ENCODE measurements at regions not wholly inside any gene's neighbourhood (a gene's known extent, or its start where the extent isn't known, plus 50 kb on each side); places are given as distances from the start of the nearest gene placed in this dataset.

DNA sequence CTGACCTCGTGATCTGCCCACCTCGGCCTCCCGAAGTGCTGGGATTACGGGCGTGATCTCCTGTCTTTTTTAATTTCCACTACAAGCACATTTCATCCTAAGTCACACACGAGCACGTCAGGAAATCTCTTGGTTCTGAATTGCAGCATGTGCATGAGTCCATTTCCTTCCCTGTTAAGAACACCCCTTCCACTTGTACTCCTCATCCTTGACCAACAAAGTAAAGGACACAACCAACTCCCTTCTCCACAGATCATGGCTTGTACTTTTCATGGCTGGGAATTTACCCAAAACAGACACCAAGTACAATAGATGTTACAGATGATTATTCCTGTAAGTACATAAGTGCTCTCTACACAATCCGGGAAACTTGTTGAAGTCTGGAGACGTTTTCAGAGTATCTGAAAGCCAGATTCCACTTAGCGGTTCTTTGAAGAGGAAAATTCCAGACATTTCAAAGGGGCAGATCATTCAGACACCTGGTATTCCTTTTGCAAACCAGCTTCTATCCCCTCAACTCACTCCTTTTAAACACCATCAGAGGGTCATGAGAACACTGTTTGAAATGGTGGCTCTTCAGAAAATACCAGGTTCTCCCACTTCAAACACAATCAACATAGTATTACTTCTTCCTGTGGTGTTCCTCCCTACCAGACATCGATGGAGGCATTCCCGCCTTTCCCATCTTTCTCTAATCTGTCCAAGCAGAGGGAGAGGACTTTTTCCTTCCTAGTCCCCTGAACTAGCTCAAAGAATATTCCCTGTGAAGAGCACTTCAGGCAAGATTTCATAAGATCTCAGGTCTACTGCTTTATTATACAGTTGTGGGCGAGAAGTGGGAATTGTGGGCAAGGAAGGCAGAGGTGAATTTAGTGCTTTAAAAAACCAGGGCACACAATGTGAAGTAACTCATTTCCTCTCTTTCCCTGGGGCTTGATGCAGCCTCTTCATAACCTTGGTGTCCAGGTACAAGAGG is 80.1 kb upstream of the TSC22D2 start:
- Histone ChIP-seq H3K79me2 (ENCODE audit: control insufficient read depth, insufficient read depth, low read length) (no peaks in the 10 kb centered on the region), H3K9ac (ENCODE audit: insufficient read depth, low read length) (no peak overlapping the region), H3K27me3 (ENCODE audit: control insufficient read depth, insufficient read depth, low read length) (no peaks in the 10 kb centered on the region), H3K9me3 (ENCODE audit: control insufficient read depth, insufficient read depth, low read depth, low read length) (no peaks in the 10 kb centered on the region), H2AFZ (ENCODE audit: low read length) (no peak overlapping the region), H3K4me3 (replicated peaks in 1 of 4; ENCODE audit: control extremely low read depth in 1 of 4, insufficient read depth in 1 of 4, low read depth in 3 of 4, low read length in 4 of 4) (no peak overlapping the region), H3K27ac (ENCODE audit: insufficient read depth, low read length) (no peak overlapping the region), H3K4me1 (ENCODE audit: control insufficient read depth, extremely low read depth, insufficient read depth, low read length) (peaks cover 3% of the 10 kb centered on the region), H3K4me2 (ENCODE audit: extremely low read depth, insufficient read depth, low read length) (no peak overlapping the region), H3K36me3 (ENCODE audit: control insufficient read depth, insufficient read depth, low read length) (no peaks in the 10 kb centered on the region), H4K20me1 (ENCODE audit: control insufficient read depth, extremely low read depth, insufficient read depth, low read length) (no peaks in the 10 kb centered on the region)
- peak in 1 of 2 donors; percentile 83 for DNase-seq (ENCODE audit: low read depth in 2 of 2)
- TF ChIP-seq EZH2 (IDR thresholded peaks at IDR 0.05; ENCODE audit: low read length, missing control alignments): no peak
- TF ChIP-seq, protein P1, sequence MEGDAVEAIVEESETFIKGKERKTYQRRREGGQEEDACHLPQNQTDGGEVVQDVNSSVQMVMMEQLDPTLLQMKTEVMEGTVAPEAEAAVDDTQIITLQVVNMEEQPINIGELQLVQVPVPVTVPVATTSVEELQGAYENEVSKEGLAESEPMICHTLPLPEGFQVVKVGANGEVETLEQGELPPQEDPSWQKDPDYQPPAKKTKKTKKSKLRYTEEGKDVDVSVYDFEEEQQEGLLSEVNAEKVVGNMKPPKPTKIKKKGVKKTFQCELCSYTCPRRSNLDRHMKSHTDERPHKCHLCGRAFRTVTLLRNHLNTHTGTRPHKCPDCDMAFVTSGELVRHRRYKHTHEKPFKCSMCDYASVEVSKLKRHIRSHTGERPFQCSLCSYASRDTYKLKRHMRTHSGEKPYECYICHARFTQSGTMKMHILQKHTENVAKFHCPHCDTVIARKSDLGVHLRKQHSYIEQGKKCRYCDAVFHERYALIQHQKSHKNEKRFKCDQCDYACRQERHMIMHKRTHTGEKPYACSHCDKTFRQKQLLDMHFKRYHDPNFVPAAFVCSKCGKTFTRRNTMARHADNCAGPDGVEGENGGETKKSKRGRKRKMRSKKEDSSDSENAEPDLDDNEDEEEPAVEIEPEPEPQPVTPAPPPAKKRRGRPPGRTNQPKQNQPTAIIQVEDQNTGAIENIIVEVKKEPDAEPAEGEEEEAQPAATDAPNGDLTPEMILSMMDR (conservative IDR thresholded peaks at IDR 0.05 in 1 of 2, IDR thresholded peaks at IDR 0.05 in 1 of 2; ENCODE audit: low read depth in 1 of 2, low read length in 2 of 2): no peak

DNA sequence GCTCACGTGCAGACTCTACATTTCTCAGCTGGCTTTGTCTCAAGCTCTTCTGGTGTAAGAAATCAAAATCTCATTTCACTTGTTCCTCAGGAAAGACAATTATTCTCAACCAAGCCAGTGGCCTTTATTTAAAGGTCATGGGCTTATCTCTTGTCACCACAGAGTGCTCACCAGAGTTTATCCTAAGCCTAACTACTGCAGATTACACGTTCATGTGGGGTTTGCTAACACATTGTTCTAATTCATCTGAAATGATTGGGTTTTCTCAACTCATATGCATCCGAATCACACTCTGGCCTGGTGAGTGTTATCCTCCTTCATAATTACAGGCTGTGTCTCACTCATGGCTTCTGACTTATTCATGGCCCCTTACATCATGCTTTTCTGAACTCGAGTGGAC is 83.3 kb upstream of the TSC22D2 start:
- Histone ChIP-seq H3K4me1 (ENCODE audit: control insufficient read depth, extremely low read depth, insufficient read depth, low read length) (peaks cover 4% of the 10 kb centered on the region), H3K27me3 (ENCODE audit: control insufficient read depth, insufficient read depth, low read length) (no peaks in the 10 kb centered on the region), H3K36me3 (ENCODE audit: control insufficient read depth, insufficient read depth, low read length) (no peaks in the 10 kb centered on the region), H3K79me2 (ENCODE audit: control insufficient read depth, insufficient read depth, low read length) (no peaks in the 10 kb centered on the region), H3K4me3 (replicated peaks in 1 of 4; ENCODE audit: control extremely low read depth in 1 of 4, insufficient read depth in 1 of 4, low read depth in 3 of 4, low read length in 4 of 4) (no peak overlapping the region), H2AFZ (ENCODE audit: low read length) (no peak overlapping the region), H3K27ac (ENCODE audit: insufficient read depth, low read length) (no peak overlapping the region), H3K9ac (ENCODE audit: insufficient read depth, low read length) (no peak overlapping the region), H3K4me2 (ENCODE audit: extremely low read depth, insufficient read depth, low read length) (no peak overlapping the region), H4K20me1 (ENCODE audit: control insufficient read depth, extremely low read depth, insufficient read depth, low read length) (no peaks in the 10 kb centered on the region), H3K9me3 (ENCODE audit: control insufficient read depth, insufficient read depth, low read depth, low read length) (no peaks in the 10 kb centered on the region)
- DNase-seq (ENCODE audit: low read depth in 2 of 2): peak in 1 of 2 donors; percentile 31
- TF ChIP-seq, protein P1 (conservative IDR thresholded peaks at IDR 0.05 in 1 of 2, IDR thresholded peaks at IDR 0.05 in 1 of 2; ENCODE audit: low read depth in 1 of 2, low read length in 2 of 2): no peak
- TF ChIP-seq EZH2 (IDR thresholded peaks at IDR 0.05; ENCODE audit: low read length, missing control alignments): no peak

DNA sequence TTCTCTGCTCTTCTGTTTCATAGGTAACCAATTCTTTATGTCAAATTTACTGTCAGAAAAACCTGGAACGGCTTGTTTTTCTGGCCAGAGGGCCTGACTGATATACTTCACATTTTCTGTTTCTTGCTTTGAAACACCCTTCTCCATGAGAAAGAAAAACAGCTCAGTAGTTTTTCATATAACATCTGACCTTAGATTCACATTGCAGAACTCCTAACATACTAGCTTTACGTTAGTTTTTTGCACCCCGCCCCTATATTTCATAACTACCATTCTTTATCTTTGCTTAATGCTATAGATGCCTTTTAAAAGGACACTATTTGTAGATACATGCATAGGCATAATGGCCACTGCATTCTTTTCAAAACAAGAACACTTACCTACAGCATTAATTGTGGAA is 83.9 kb upstream of the TSC22D2 start:
- Histone ChIP-seq H2AFZ (ENCODE audit: low read length) (no peak overlapping the region), H3K4me2 (ENCODE audit: extremely low read depth, insufficient read depth, low read length) (no peak overlapping the region), H3K27me3 (ENCODE audit: control insufficient read depth, insufficient read depth, low read length) (no peaks in the 10 kb centered on the region), H3K36me3 (ENCODE audit: control insufficient read depth, insufficient read depth, low read length) (no peaks in the 10 kb centered on the region), H4K20me1 (ENCODE audit: control insufficient read depth, extremely low read depth, insufficient read depth, low read length) (no peaks in the 10 kb centered on the region), H3K4me1 (ENCODE audit: control insufficient read depth, extremely low read depth, insufficient read depth, low read length) (peaks cover 5% of the 10 kb centered on the region), H3K79me2 (ENCODE audit: control insufficient read depth, insufficient read depth, low read length) (no peaks in the 10 kb centered on the region), H3K9ac (ENCODE audit: insufficient read depth, low read length) (no peak overlapping the region), H3K27ac (ENCODE audit: insufficient read depth, low read length) (no peak overlapping the region), H3K9me3 (ENCODE audit: control insufficient read depth, insufficient read depth, low read depth, low read length) (no peaks in the 10 kb centered on the region), H3K4me3 (replicated peaks in 1 of 4; ENCODE audit: control extremely low read depth in 1 of 4, insufficient read depth in 1 of 4, low read depth in 3 of 4, low read length in 4 of 4) (no peak overlapping the region)
- no peak for TF ChIP-seq EZH2 (IDR thresholded peaks at IDR 0.05; ENCODE audit: low read length, missing control alignments)
- TF ChIP-seq, protein P1 (conservative IDR thresholded peaks at IDR 0.05 in 1 of 2, IDR thresholded peaks at IDR 0.05 in 1 of 2; ENCODE audit: low read depth in 1 of 2, low read length in 2 of 2): no peak
- no peak for DNase-seq (ENCODE audit: low read depth in 2 of 2)

Data from fibroblast of lung (primary cell).